Forelimb muscle (tissue), 1 donor: ENCODE measurements at regions not wholly inside any gene's neighbourhood (a gene's known extent, or its start where the extent isn't known, plus 50 kb on each side); places are given as distances from the start of the nearest gene placed in this dataset.

ENCODE experiments used
- DNase-seq: peaks from one replicate; pipeline ENCODE4 v3.0.0-alpha.2; 2013; ENCODE audit warnings: low read depth

DNA sequence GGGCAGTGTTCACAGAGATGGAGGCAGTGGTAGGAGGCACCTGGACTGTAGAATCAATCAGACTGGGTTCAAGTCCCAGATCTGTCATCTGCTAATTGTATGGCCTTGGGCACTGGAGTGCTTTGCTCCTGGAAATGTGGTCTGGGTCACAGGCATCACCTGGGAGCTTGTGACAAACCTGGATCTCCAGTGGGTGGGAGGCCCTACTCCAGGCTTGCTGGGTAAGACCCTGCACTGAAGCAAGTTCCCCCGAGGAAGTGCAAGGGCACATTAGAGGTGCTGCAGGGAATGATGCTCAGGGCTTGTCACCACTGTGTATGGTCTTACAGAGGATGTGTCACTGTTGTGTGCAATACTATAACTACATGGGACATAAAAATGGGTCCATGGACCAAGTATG lies 220.5 kb upstream of the ID2 start:
- DNase-seq: no peak

DNA sequence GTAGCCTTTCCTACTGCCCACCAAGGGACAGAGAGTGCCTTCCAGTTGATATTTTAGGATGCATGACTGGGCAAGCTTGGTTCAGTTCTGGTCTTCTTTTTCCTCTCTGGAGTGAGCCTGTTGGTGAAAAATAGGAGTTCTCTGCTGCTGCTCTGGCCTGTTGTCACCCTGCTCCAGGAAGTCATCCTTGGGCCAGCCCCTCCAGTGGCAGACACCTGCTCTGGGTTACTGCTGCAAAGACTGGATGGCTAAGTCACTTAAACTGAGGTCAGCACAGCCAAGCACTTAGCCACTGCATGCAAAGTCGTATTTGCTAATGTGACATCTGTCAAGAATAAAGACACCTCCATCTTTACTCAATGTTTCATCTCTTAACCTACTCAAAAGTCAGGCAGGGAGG lies 219.6 kb upstream of the ID2 start:
- no peak for DNase-seq

GRCh38 chr2:8462899-8463648 lies 218.8 kb upstream of the ID2 start:
- no peak for DNase-seq

DNA sequence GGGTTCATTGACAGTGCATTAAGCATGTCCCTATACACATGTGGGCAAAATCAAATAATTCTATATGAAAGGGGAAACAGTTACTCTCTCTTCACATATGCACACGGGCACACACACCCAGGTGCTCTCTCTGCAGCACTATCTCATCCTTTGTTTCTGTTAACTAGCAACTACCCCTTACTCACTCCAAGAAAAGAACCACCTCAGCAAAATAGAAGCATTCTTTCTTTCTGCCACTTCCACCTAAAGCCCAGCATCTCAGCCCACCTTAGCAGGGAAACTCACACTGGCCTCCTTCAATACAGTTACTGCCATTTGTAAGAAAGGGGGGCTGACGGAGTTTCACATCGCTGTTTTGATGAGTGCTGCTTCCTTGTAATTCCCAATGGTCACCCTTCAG lies 216.3 kb upstream of the ID2 start:
- DNase-seq: no peak

- DNase-seq: no peak
Measured at GRCh38 chr2:8469709-8470493, 212.0 kb upstream of the ID2 start.

GRCh38 chr2:8472545-8473323 lies 209.1 kb upstream of the ID2 start:
- no peak for DNase-seq

DNA sequence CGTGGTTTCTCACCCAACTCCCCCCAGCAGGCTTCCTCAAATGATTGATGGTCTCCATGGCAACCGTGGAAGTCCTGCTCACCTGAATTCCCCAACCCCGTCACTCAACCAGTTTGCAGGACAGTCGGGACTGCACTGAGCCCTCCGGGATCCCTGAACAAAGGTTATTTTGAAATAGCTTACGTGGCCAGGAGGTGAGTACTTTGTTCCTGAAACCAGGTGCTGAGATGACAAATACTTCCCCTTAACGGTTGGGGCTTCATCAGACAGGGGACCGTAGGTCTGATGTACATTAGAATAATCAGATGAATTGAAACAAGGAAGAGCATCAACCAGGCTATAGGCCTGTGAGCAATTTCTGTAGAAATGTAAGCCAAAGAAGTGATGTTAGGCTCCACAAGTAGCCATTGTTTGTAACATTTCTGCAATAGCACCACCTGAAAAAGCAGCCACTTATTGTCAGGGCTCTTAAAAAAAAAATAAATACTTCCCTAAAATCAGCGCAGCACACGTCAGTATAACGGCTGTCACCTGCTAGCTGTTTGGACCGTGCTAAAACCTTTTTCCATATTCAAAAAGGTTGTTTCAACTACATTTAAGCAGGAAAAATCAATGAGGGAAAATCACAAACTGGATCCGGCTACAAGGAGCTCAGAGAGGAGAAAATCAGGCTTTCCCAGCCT lies 206.4 kb upstream of the ID2 start:
- no peak for DNase-seq

- DNase-seq: no peak
Measured at GRCh38 chr2:8477552-8478470, 204.0 kb upstream of the ID2 start.

DNA sequence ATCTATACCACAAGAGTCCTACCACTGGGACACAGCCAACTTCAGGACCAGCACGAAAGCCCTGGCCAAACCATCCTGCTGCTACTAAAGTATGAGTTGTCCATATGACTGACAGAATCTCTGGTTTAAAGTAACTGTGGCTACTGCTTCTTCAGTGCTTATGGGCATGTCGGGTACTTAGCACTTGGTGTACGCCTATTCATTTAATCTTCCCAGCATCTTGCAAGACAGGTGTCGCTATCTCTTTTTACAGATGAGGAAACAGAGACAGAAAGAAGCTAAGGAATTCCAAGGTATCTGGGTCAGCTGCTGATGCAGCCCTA lies 203.4 kb upstream of the ID2 start:
- DNase-seq: no peak

DNA sequence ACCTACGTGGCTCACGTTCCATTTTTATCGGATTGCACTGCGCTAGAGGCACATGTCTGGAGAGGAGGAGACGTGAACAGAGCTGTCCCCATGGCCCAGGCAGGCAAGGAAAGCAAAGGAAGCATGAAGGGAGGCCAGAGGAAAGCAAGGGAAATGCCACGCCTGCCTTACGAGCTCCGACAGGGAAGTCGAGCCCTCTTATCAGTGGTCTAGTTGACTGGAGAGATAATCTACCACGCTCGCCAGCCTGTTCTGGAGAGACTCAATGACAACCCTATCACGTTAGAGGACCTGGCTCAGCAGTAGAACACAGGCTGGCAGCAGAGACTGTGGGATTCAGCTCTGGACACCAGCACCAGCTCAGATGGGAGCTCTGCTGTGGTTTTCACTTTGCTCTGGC lies 202.6 kb upstream of the ID2 start:
- DNase-seq: no peak

DNA sequence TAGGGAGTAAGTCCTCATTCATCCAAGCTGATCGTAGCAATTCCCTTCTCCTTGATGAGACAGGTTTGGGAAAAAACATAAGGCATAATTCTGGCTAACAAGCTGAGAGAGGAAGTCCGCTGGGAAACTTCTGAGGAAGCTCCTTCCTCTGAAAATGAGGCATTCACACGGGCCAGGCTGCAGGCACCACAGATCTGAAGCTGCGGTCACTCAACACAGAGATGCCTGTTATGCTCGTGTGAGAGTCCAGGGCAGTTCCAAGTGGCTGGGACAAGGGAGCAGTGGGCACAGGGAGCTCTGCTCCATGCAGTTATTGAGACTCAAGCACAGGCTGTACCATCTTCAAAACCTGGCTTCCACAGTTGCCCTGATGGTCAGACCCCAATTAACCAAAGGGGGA lies 200.9 kb upstream of the ID2 start:
- no peak for DNase-seq

GRCh38 chr2:8481463-8482009 lies 200.3 kb upstream of the ID2 start:
- no peak for DNase-seq

DNA sequence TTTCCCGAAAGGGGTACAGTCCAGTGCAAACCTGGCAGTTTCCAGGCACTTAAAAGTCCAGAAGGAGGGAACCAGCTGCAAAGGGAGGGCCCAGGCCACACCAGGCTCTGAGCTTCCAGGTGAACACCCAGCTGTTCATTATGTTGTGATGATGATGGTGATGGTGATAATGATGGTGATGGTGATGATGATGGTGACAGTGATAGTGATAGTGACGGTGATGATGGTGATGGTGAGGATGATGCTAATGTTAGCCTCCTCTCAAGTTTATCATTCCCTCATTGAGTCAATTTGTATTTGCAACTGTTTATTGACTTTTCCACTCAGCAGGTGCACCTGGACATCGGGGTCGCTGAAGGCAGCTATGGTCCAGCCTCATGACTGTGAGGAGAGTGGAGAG lies 199.4 kb upstream of the ID2 start:
- no peak for DNase-seq

- DNase-seq: no peak
Measured at GRCh38 chr2:8484502-8485283, 197.2 kb upstream of the ID2 start.

- DNase-seq: no peak
Measured at GRCh38 chr2:8485736-8486135, 196.1 kb upstream of the ID2 start.

GRCh38 chr2:8486141-8486540 lies 195.7 kb upstream of the ID2 start:
- DNase-seq: no peak

DNA sequence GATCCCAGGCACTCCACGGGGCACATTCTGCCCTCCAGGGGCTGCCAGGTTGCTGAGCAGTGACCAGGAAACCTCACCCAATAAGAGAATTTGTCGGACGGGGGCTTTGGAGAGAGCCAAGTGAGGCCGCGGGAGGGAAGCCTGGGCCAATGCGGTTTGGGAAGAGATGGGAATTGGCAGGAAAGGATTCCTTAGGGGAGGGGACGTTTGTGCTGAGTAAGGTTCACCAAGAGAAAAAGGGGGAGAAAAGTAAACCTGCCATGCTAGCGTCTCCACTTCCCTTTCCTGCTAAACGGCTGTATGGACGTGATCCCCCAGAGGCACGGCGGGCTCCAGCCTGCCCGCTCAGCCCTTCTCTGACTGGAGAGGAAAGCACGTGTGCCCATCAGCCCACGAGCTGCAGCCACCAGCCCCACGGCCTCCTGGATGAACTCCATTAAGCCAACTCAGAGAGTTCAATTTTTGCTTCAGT lies 194.4 kb upstream of the ID2 start:
- no peak for DNase-seq

GRCh38 chr2:8488001-8488738 lies 193.7 kb upstream of the ID2 start:
- DNase-seq: no peak

- DNase-seq: no peak
Measured at GRCh38 chr2:8489221-8489620, 192.6 kb upstream of the ID2 start.
